ENCODE measurements at regions not wholly inside any gene's neighbourhood (a gene's known extent, or its start where the extent isn't known, plus 50 kb on each side); places are given as distances from the start of the nearest gene placed in this dataset.

- Histone ChIP-seq H3K36me3 (ENCODE audit: control insufficient read depth in 2 of 3, insufficient read depth in 3 of 3, low read length in 3 of 3) (no peaks in the 10 kb centered on the region), H3K9me3 (ENCODE audit: control insufficient read depth in 2 of 3, insufficient read depth in 1 of 3, low read length in 3 of 3) (no peaks in the 10 kb centered on the region), H3K4me3 (ENCODE audit: low read length in 3 of 3) (no peak overlapping the region), H3K4me1 (ENCODE audit: control insufficient read depth in 2 of 3, insufficient read depth in 2 of 3, low read depth in 1 of 3, low read length in 3 of 3) (no peaks in the 10 kb centered on the region), H3K27me3 (ENCODE audit: control insufficient read depth, insufficient read depth, low read length) (no peaks in the 10 kb centered on the region), H3K27ac (ENCODE audit: low read depth in 2 of 2, low read length in 2 of 2) (no peak overlapping the region), H3K9ac (ENCODE audit: low read length in 3 of 3) (no peak overlapping the region)
- no peak for TF ChIP-seq CTCF (IDR thresholded peaks at IDR 0.05; ENCODE audit: borderline replicate concordance, extremely low read depth, insufficient read depth)
- DNase-seq: no peak
- intact Hi-C loops (cut with DNase I): no loop called here
- FAIRE-seq: no peak
Observed at GRCh38 chr5:51802551-51803184, 419.4 kb downstream of the ISL1 start.

GRCh38 chr5:51806677-51807076, 423.4 kb downstream of the ISL1 start:
- intact Hi-C loops (cut with DNase I): no loop called here
- DNase-seq: peak in 2 of 5 donors; percentile 45 to 50

GRCh38 chr5:51810592-51810991, 427.3 kb downstream of the ISL1 start:
- Histone ChIP-seq H3K4me3 (ENCODE audit: low read length in 3 of 3) (no peak overlapping the region), H3K36me3 (ENCODE audit: control insufficient read depth in 2 of 3, insufficient read depth in 3 of 3, low read length in 3 of 3) (no peaks in the 10 kb centered on the region), H3K27ac (ENCODE audit: low read depth in 2 of 2, low read length in 2 of 2) (no peak overlapping the region), H3K27me3 (ENCODE audit: control insufficient read depth, insufficient read depth, low read length) (no peaks in the 10 kb centered on the region), H3K4me1 (ENCODE audit: control insufficient read depth in 2 of 3, insufficient read depth in 2 of 3, low read depth in 1 of 3, low read length in 3 of 3) (no peaks in the 10 kb centered on the region), H3K9me3 (ENCODE audit: control insufficient read depth in 2 of 3, insufficient read depth in 1 of 3, low read length in 3 of 3) (no peaks in the 10 kb centered on the region), H3K9ac (ENCODE audit: low read length in 3 of 3) (no peak overlapping the region)
- DNase-seq: no peak
- no peak for FAIRE-seq
- intact Hi-C loops (cut with DNase I): no loop called here
- TF ChIP-seq CTCF (IDR thresholded peaks at IDR 0.05; ENCODE audit: borderline replicate concordance, extremely low read depth, insufficient read depth): no peak

More at GRCh38 chr5:51806677-51807076, 423.4 kb downstream of the ISL1 start:
- Histone ChIP-seq H3K4me1 (ENCODE audit: control insufficient read depth in 2 of 3, insufficient read depth in 2 of 3, low read depth in 1 of 3, low read length in 3 of 3) (no peaks in the 10 kb centered on the region), H3K36me3 (ENCODE audit: control insufficient read depth in 2 of 3, insufficient read depth in 3 of 3, low read length in 3 of 3) (no peaks in the 10 kb centered on the region), H3K4me3 (ENCODE audit: low read length in 3 of 3) (no peak overlapping the region), H3K27ac (ENCODE audit: low read depth in 2 of 2, low read length in 2 of 2) (no peak overlapping the region), H3K27me3 (ENCODE audit: control insufficient read depth, insufficient read depth, low read length) (no peaks in the 10 kb centered on the region), H3K9me3 (ENCODE audit: control insufficient read depth in 2 of 3, insufficient read depth in 1 of 3, low read length in 3 of 3) (no peaks in the 10 kb centered on the region), H3K9ac (ENCODE audit: low read length in 3 of 3) (no peak overlapping the region)
- FAIRE-seq: no peak
- TF ChIP-seq CTCF (IDR thresholded peaks at IDR 0.05; ENCODE audit: borderline replicate concordance, extremely low read depth, insufficient read depth): no peak
